H9 (cell line): ENCODE measurements at regions not wholly inside any gene's neighbourhood (a gene's known extent, or its start where the extent isn't known, plus 50 kb on each side); places are given as distances from the start of the nearest gene placed in this dataset.

ENCODE experiments used
- DNase-seq: peaks from one replicate; pipeline ENCODE4 v3.0.0-alpha.2; 2017
- H2AFZ ChIP-seq: one replicate; pipeline ENCODE4 v1.6.1; 2013; ENCODE audit warnings: mild to moderate bottlenecking, low read length, control low read depth, moderate library complexity
- H2AK5ac ChIP-seq: 2 replicates; pipeline ENCODE4 v1.6.1; 2013; ENCODE audit warnings: low read length, control low read depth, mixed read lengths; ENCODE audit not compliant: insufficient read length
- H2BK120ac ChIP-seq: one replicate; pipeline ENCODE4 v1.6.1; 2013; ENCODE audit warnings: low read depth, mild to moderate bottlenecking, low read length, control low read depth, inconsistent platforms; ENCODE audit not compliant: poor library complexity, severe bottlenecking
- H2BK12ac ChIP-seq: 2 replicates; pipeline ENCODE4 v1.6.1; 2013; ENCODE audit warnings: low read length, control low read depth, mixed read lengths, low read depth; ENCODE audit not compliant: insufficient read length
- H2BK15ac ChIP-seq: 2 replicates; pipeline ENCODE4 v1.6.1; 2013; ENCODE audit warnings: low read depth, low read length, control low read depth
- H2BK20ac ChIP-seq: one replicate; pipeline ENCODE4 v1.6.1; 2013; ENCODE audit warnings: low read depth, mild to moderate bottlenecking, low read length, control low read depth, inconsistent platforms; ENCODE audit not compliant: poor library complexity, severe bottlenecking
- H2BK5ac ChIP-seq: 2 replicates; pipeline ENCODE4 v1.6.1; 2013; ENCODE audit warnings: low read length, control low read depth, mixed read lengths; ENCODE audit not compliant: insufficient read length
- H3K14ac ChIP-seq: 2 replicates; pipeline ENCODE4 v1.6.1; 2013; ENCODE audit warnings: low read length, control low read depth; ENCODE audit not compliant: insufficient read depth
- H3K18ac ChIP-seq: 2 replicates; pipeline ENCODE4 v1.6.1; 2013; ENCODE audit warnings: low read depth, mild to moderate bottlenecking, mixed read lengths, low read length, control low read depth; ENCODE audit not compliant: insufficient read length
- H3K23ac ChIP-seq: 2 replicates; pipeline ENCODE4 v1.6.1; 2013; ENCODE audit warnings: low read length, control low read depth, mixed read lengths, low read depth; ENCODE audit not compliant: insufficient read length
- H3K23me2 ChIP-seq: 2 replicates; pipeline ENCODE4 v1.6.1; 2013; ENCODE audit warnings: low read depth, mild to moderate bottlenecking, mixed read lengths, low read length, control low read depth; ENCODE audit not compliant: insufficient read length, poor library complexity, severe bottlenecking
- H3K27ac ChIP-seq: 2 replicates; pipeline ENCODE4 v1.5.1; 2013; ENCODE audit warnings: low read length, control low read depth, mixed read lengths, low read depth; ENCODE audit not compliant: insufficient read length
- H3K27me3 ChIP-seq: 2 replicates; pipeline ENCODE4 v1.6.1; 2013; ENCODE audit warnings: low read length, control low read depth, inconsistent platforms; ENCODE audit not compliant: insufficient read depth
- H3K4ac ChIP-seq: 2 replicates; pipeline ENCODE4 v1.6.1; 2013; ENCODE audit warnings: low read depth, mild to moderate bottlenecking, control low read depth, inconsistent platforms, low read length, moderate library complexity
- H3K4me1 ChIP-seq: 2 replicates; pipeline ENCODE4 v1.6.1; 2013; ENCODE audit warnings: low read length, control low read depth, inconsistent platforms; ENCODE audit not compliant: insufficient read depth
- H3K4me2 ChIP-seq: 2 replicates; pipeline ENCODE4 v1.6.1; 2013; ENCODE audit warnings: low read length, control low read depth, mixed read lengths; ENCODE audit not compliant: insufficient read length, insufficient read depth
- H3K56ac ChIP-seq: 2 replicates; pipeline ENCODE4 v1.6.1; 2013; ENCODE audit warnings: low read depth, mild to moderate bottlenecking, mixed read lengths, low read length, control low read depth; ENCODE audit not compliant: insufficient read length
- H3K79me1 ChIP-seq: 2 replicates; pipeline ENCODE4 v1.6.1; 2013; ENCODE audit warnings: low read depth, mild to moderate bottlenecking, moderate library complexity, low read length, control low read depth, inconsistent platforms; ENCODE audit not compliant: insufficient read depth, poor library complexity, severe bottlenecking
- H3K79me2 ChIP-seq: 2 replicates; pipeline ENCODE4 v1.6.1; 2013; ENCODE audit warnings: low read length, control low read depth, inconsistent platforms; ENCODE audit not compliant: insufficient read depth
- H3K9ac ChIP-seq: 2 replicates; pipeline ENCODE4 v1.6.1; 2013; ENCODE audit warnings: low read length, control low read depth, mixed read lengths; ENCODE audit not compliant: insufficient read length; ENCODE audit errors: extremely low read depth
- H3K9me3 ChIP-seq: one replicate; pipeline ENCODE4 v1.6.1; 2013; ENCODE audit warnings: low read depth, low read length, inconsistent platforms; ENCODE audit not compliant: control insufficient read depth
- H3T11ph ChIP-seq: one replicate; pipeline ENCODE4 v1.6.1; 2013; ENCODE audit warnings: mild to moderate bottlenecking, low read length, control low read depth, inconsistent platforms
- H4K20me1 ChIP-seq: one replicate; pipeline ENCODE4 v1.6.1; 2013; ENCODE audit not compliant: control insufficient read depth, insufficient read length, insufficient read depth
- H4K5ac ChIP-seq: 2 replicates; pipeline ENCODE4 v1.6.1; 2013; ENCODE audit warnings: low read depth, mild to moderate bottlenecking, mixed read lengths, low read length, control low read depth; ENCODE audit not compliant: insufficient read length
- H4K8ac ChIP-seq: replicated peaks from 2 replicates; pipeline ENCODE4 v1.6.1; 2013; ENCODE audit warnings: low read length, control low read depth, mixed read lengths, low read depth; ENCODE audit not compliant: insufficient read length
- H4K91ac ChIP-seq: 2 replicates; pipeline ENCODE4 v1.6.1; 2013; ENCODE audit warnings: low read depth, mild to moderate bottlenecking, moderate library complexity, mixed read lengths, low read length, control low read depth; ENCODE audit not compliant: insufficient read length
- H3K27ac Mint-ChIP-seq, 3 experiments: 2 replicates in 2 of 3; 3 replicates in 1 of 3; pipeline ENCODE4 v1.8.0; 2020 to 2021; ENCODE audit warnings: mixed read lengths in 3 of 3, mild to moderate bottlenecking in 1 of 3, moderate library complexity in 1 of 3
- H3K27me3 Mint-ChIP-seq: 2 replicates; pipeline ENCODE4 v1.8.0; 2021; ENCODE audit warnings: low read depth, mild to moderate bottlenecking, moderate library complexity, mixed read lengths
- H3K36me3 Mint-ChIP-seq, 3 experiments: 2 replicates in 2 of 3; 3 replicates in 1 of 3; pipeline ENCODE4 v1.8.0; 2020 to 2021; ENCODE audit warnings: low read depth in 3 of 3, mixed read lengths in 3 of 3; ENCODE audit not compliant: insufficient read depth in 1 of 3
- H3K4me1 Mint-ChIP-seq, 2 experiments: 2 replicates each; pipeline ENCODE4 v1.8.0; 2020; ENCODE audit warnings: mixed read lengths in 2 of 2
- H3K4me3 Mint-ChIP-seq, 2 experiments: 2 replicates in 1 of 2; 3 replicates in 1 of 2; pipeline ENCODE4 v1.8.0; 2020 to 2021; ENCODE audit warnings: mild to moderate bottlenecking in 2 of 2, mixed read lengths in 2 of 2, moderate library complexity in 1 of 2
- H3K9me3 Mint-ChIP-seq, 2 experiments: 2 replicates in 1 of 2; 3 replicates in 1 of 2; pipeline ENCODE4 v1.8.0; 2020; ENCODE audit warnings: mild to moderate bottlenecking in 2 of 2, mixed read lengths in 2 of 2, moderate library complexity in 1 of 2
- WGBS: extraction: QIAGEN DNeasy Blood & Tissue Kit; methylation state at CpG from one replicate; pipeline ENCODE4 v1.1.7; 2013; ENCODE audit warnings: missing lambda C conversion rate, low lambda C conversion rate, mixed read lengths; ENCODE audit not compliant: insufficient read length; ENCODE audit errors: extremely low coverage; 5-methylcytosine and 5-hydroxymethylcytosine counted together
- TF ChIP-seq, protein P1 (sequence below): fragments of 200-600 bp; sonication (generic); conservative IDR thresholded peaks from 3 replicates; pipeline ENCODE4 v1.8.0; 2021; ENCODE audit warnings: antibody characterized with exemption, mild to moderate bottlenecking

DNA sequence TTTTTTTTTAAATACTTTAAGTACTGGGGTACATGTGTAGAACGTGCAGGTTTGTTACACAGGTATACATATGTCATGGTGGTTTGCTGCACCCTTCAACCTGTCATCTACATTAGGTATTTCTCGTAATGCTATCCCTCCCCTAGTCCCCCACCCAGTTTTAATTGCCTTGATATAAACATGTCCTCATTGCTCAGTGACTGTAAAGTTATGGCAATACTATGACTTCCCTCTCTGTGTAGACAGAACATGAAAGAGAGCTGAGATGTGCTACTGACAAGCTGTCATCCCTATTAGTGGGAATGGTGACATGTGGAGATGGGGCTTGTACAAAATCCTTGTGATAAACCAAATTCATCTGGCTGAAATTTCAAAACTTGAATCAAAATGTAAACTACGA is 449.7 kb upstream of the TRIB2 start:
- Histone ChIP-seq H3K23ac (no peak overlapping the region), H3K4me2 (no peak overlapping the region), H2BK5ac (no peak overlapping the region), H3K56ac (no peak overlapping the region), H3K4ac (no peak overlapping the region), H2BK12ac (no peak overlapping the region), H3K9ac (no peak overlapping the region), H4K8ac (no peak overlapping the region), H3T11ph (no peak overlapping the region), H3K14ac (no peak overlapping the region), H3K18ac (no peak overlapping the region), H3K9me3 (no peaks in the 10 kb centered on the region), H2BK15ac (no peak overlapping the region), H3K79me1 (no peaks in the 10 kb centered on the region), H4K91ac (no peak overlapping the region), H4K5ac (no peak overlapping the region), H2AK5ac (no peak overlapping the region), H3K27me3 (peaks cover 2% of the 10 kb centered on the region; the same call in 1 of the 2 replicates), H3K79me2 (no peaks in the 10 kb centered on the region), H2BK120ac (no peak overlapping the region), H2AFZ (no peak overlapping the region), H4K20me1 (no peaks in the 10 kb centered on the region), H3K23me2 (no peaks in the 10 kb centered on the region), H3K27ac (no peak overlapping the region), H2BK20ac (no peak overlapping the region), H3K4me1 (peaks cover 6% of the 10 kb centered on the region; the same call in 1 of the 2 replicates)
- TF ChIP-seq, protein P1, sequence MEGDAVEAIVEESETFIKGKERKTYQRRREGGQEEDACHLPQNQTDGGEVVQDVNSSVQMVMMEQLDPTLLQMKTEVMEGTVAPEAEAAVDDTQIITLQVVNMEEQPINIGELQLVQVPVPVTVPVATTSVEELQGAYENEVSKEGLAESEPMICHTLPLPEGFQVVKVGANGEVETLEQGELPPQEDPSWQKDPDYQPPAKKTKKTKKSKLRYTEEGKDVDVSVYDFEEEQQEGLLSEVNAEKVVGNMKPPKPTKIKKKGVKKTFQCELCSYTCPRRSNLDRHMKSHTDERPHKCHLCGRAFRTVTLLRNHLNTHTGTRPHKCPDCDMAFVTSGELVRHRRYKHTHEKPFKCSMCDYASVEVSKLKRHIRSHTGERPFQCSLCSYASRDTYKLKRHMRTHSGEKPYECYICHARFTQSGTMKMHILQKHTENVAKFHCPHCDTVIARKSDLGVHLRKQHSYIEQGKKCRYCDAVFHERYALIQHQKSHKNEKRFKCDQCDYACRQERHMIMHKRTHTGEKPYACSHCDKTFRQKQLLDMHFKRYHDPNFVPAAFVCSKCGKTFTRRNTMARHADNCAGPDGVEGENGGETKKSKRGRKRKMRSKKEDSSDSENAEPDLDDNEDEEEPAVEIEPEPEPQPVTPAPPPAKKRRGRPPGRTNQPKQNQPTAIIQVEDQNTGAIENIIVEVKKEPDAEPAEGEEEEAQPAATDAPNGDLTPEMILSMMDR: no peak
- DNase-seq: no peak
- H3K27ac Mint-ChIP-seq: no peak overlapping the region
- WGBS: no CpG with 5 or more reads among the region's 3 CpGs
- H3K4me3 Mint-ChIP-seq: no peak overlapping the region
- no peaks in the 10 kb centered on the region for H3K36me3 Mint-ChIP-seq
- no peaks in the 10 kb centered on the region for H3K27me3 Mint-ChIP-seq
- H3K4me1 Mint-ChIP-seq: peaks cover 25 to 32% of the 10 kb centered on the region in 2 experiments
- H3K9me3 Mint-ChIP-seq: no peaks in the 10 kb centered on the region
